Stimulated activated CD8-positive, alpha-beta memory T cell treated with anti-CD3 and anti-CD28 coated beads, Interleukin-2, amount 100 ng/mL, for 1 hour (primary cell): ENCODE measurements at regions not wholly inside any gene's neighbourhood (a gene's known extent, or its start where the extent isn't known, plus 50 kb on each side); places are given as distances from the start of the nearest gene placed in this dataset.
"Not testable (repeated sequence)": the region's sequence is repeated elsewhere in the genome, so short reads cannot be mapped to it uniquely, and the experiment has no call there.

Experiments
- DNase-seq, 2 donors: peaks; one replicate each; pipeline ENCODE4 v3.0.0-alpha.2; 2020; ENCODE audit warnings: low read depth in 2 of 2

DNA sequence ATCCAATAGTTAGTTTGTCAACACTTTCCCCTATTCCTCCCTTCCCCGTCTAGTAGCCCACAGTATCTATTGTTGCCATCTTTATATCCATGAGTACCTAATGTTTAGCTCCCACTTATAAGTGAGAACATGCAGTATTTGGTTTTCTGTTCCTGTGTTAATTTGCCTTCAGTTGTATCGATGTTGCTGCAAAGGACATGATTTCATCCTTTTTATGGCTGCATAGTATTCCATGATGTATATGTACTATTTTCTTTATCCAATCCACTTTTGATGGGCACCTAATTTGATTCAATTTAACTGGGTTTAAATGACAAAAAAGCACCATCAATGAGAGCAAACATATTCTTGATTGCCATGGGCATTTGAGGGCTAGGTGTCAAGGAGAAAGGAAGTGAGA is 321.5 kb upstream of the TBX18 start:
- no peak for DNase-seq

GRCh38 chr6:85081102-85081501 is 316.7 kb upstream of the TBX18 start:
- no peak for DNase-seq

- DNase-seq: no peak
Measured at GRCh38 chr6:85079761-85080160, 315.4 kb upstream of the TBX18 start.

- DNase-seq: no peak
Measured at GRCh38 chr6:85078058-85078457, 313.7 kb upstream of the TBX18 start.

GRCh38 chr6:85077098-85077497 is 312.7 kb upstream of the TBX18 start:
- no peak for DNase-seq

DNA sequence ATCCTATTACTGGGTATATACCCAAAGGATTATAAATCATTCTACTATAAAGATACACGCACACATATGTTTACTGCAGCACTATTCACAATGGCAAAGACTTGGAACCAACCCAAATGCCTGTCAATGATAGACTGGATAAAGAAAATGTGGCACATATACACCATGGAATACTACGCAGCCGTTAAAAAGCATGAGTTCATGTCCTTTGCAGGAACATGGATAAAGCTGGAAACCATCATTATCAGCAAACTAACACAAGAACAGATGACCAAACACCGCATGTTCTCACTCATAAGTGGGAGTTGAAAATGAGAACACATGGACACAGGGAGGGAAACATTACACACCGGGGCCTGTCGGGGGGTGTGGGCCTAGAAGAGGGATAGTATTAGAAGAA is 307.4 kb upstream of the TBX18 start:
- DNase-seq: not testable (repeated sequence)

GRCh38 chr6:85069577-85069976 is 305.2 kb upstream of the TBX18 start:
- no peak for DNase-seq

GRCh38 chr6:85068221-85068620 is 303.8 kb upstream of the TBX18 start:
- DNase-seq: no peak

- no peak for DNase-seq
Measured at GRCh38 chr6:85066266-85066665, 301.9 kb upstream of the TBX18 start.

DNA sequence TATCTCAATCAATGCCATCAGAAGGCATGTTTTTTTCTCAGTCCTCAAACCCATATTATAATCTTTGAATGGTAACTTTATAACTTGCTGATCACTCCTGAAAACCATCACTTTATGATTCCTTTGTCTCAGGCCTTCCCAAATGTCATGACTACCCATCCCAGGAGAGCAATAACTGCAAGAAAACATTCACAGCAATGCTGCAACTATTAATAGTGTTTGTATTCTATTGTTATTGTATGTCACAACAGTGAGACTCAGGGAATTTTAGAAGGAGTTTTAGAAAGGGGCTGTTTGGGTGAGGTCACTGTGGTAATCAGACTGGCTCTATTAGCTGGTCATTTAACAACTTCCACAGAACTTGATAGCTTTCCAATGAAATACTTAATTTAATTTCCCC is 301.4 kb upstream of the TBX18 start:
- DNase-seq: no peak

GRCh38 chr6:85063611-85064010 is 299.2 kb upstream of the TBX18 start:
- no peak for DNase-seq

- DNase-seq: no peak
Measured at GRCh38 chr6:85062884-85063283, 298.5 kb upstream of the TBX18 start.

GRCh38 chr6:85058806-85059205 is 294.4 kb upstream of the TBX18 start:
- DNase-seq: no peak

DNA sequence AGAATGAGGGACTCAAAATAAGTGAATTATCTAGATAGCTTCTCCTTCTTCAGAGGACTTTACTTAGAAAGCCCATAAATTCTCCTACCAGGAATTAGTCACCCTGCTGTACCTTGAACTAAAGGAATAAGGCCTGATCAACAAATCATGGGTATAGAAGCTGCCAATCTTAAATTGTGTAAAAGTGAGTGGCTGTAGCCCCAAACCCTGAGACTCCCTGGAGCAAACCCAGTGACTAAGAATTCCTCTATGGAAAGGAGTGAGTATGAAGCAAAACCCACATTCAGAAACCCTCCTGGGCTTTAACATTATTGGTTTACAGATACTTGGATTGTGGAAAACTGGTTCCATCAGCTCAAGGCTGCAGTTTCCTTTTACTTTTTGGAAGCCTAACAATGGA is 285.8 kb upstream of the TBX18 start:
- DNase-seq: no peak

DNA sequence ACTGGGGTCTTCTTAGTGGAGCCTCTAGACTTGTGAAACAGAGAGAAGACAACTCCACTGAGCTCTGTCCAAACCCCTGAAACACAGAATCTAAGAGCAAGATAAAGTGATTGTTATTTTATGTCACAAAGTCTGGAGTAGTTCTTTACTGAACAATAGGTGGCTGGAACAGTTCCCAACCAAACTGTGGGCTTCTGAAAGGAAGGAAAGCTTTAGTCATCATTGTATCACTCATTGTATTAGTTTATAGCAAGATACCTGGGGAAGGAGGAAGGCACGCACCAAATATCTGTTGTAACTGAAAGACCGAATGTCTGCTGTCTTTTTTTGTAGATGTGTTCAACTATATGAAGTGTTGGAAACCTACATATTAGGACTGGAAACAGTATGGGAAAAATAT is 284.9 kb upstream of the TBX18 start:
- DNase-seq: no peak

- DNase-seq: no peak
Measured at GRCh38 chr6:85047818-85048217, 283.4 kb upstream of the TBX18 start.

GRCh38 chr6:85045767-85046166 is 281.4 kb upstream of the TBX18 start:
- DNase-seq: not testable (repeated sequence)

DNA sequence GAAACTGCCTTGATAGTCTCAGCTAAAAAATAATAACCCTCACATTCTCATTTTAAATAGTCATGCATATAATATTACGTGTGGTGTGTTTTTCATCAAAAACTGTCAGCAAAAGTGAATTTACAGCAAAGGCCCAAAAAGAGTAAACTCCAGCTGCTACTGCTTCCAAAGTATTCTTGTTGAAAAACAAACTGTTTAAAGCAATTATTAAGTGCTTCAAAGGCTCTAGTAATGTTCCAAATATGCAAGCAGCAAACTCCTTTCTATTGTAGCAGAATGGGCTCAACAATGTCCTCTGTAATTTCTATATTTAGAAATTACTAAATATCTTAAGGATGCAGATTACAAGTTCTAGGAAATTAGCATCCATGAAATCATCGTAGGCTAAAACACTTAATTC is 280.0 kb upstream of the TBX18 start:
- DNase-seq: no peak

- no peak for DNase-seq
Measured at GRCh38 chr6:85041376-85041775, 277.0 kb upstream of the TBX18 start.

- no peak for DNase-seq
Measured at GRCh38 chr6:85037221-85037620, 272.8 kb upstream of the TBX18 start.

DNA sequence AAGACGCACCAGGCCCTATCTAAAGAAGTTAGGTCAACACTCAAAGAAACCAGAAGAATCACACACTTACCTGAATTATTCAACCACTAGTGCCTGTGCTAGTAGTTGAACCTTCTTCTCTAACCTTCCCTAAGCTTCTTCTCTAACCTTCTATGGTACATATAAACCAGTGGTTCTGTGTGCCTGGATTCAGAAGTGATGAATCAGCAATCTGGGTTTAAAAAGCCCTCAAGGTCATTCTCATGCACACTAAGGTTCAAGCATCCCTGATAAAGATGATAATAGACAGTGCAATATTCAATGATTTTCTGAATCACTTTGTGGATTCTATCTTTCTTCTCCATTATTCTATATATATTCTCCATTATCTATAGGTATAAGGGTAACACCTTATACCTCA is 271.4 kb upstream of the TBX18 start:
- no peak for DNase-seq

- no peak for DNase-seq
Measured at GRCh38 chr6:85033547-85033946, 269.1 kb upstream of the TBX18 start.

DNA sequence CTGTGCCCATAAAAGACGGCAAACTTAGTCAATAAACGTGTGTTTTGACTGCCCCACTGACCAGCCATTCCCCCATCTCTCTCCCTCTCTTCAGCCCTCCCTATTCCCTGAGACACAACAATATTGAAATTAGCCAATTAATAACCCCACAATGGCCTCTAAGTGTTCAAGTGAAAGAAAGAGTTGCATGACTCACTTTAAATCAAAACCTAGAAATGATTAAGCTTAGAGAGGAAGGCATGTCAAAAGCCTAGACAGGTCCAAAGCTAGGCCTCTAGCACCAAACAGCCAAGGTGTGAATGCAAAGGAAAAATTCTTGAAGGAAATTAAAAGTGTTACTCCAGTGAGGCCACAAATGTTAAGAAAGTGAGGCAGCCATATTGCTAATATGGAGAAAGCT is 261.6 kb upstream of the TBX18 start:
- no peak for DNase-seq

DNA sequence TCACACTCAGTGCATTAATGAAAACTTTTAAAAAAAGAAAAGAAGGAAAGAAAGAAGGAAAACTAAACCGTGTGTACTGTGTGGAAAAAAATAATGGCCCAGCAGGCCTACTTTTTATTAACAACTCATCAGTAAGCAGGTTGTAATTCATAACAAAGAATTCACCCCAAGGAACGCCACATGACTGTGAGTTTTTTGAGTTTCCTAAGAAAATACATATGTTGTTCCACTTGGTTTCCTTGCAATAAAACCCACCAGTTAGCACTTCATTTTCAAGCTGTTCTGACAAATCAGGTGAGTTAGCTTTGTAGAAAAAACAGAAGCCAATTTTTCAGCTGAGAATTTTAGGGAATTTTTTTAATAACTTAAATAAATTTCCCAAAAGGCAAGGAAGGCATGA is 259.3 kb upstream of the TBX18 start:
- DNase-seq: no peak

DNA sequence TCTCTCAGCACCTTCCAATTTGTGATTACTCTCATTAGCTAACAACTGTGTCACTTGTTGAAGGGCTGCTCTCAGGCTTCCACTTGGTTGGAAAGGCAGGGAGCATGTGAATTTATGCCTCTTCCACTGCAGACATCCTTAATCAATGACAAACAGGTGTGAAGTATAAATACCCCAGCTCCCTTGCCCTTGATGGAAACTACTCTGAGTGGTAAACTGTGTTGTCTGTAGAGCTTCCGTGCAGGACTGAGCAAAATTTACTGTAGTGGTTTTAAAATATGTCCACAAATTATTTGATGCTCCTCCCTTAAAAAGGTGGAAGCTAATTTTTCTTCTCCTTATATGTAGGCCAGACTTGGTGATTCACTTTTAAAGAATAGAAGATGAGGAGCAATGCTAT is 253.0 kb upstream of the TBX18 start:
- no peak for DNase-seq
